Astrocyte of the spinal cord (primary cell): ENCODE measurements at regions not wholly inside any gene's neighbourhood (a gene's known extent, or its start where the extent isn't known, plus 50 kb on each side); places are given as distances from the start of the nearest gene placed in this dataset.

Experiments
- DNase-seq: peaks from one replicate; pipeline ENCODE4 v3.0.0; 2011; ENCODE audit warnings: low read depth, low spot score
- H3K4me3 ChIP-seq: 2 replicates; pipeline ENCODE4 v1.5.1; 2011; ENCODE audit warnings: low read depth, mild to moderate bottlenecking, low read length, moderate library complexity
- CTCF ChIP-seq: IDR thresholded peaks from 2 replicates; pipeline ENCODE4 v1.5.1; 2012; ENCODE audit warnings: low read depth, mild to moderate bottlenecking, low read length, inconsistent platforms
- in situ Hi-C: cut with HindIII; loops from 2 replicates; pipeline ENCODE4 v1.10.0; 2017; ENCODE audit warnings: low sequenced_read_pairs

GRCh38 chr3:194246709-194247349 lies 104.3 kb downstream of the CPN2 start:
- in situ Hi-C loops: no loop called here
- no peak for DNase-seq
- no peak overlapping the region for H3K4me3 ChIP-seq
- no peak for TF ChIP-seq CTCF

GRCh38 chr3:194247350-194247740 lies 103.8 kb downstream of the CPN2 start:
- DNase-seq: no peak
- TF ChIP-seq CTCF: no peak
- in situ Hi-C loops: no loop called here
- no peak overlapping the region for H3K4me3 ChIP-seq

- in situ Hi-C loops: no loop called here
- no peak for DNase-seq
- H3K4me3 ChIP-seq: no peak overlapping the region
- no peak for TF ChIP-seq CTCF
These were observed 101.6 kb downstream of the CPN2 start for GRCh38 chr3:194249323-194250097.

- no peak overlapping the region for H3K4me3 ChIP-seq
- no peak for TF ChIP-seq CTCF
- peak; percentile 62 for DNase-seq
- in situ Hi-C loops: no loop called here
These were observed 100.8 kb downstream of the CPN2 start for GRCh38 chr3:194250098-194251002.

GRCh38 chr3:194251007-194251406 lies 100.1 kb downstream of the CPN2 start:
- in situ Hi-C loops: no loop called here
- H3K4me3 ChIP-seq: no peak overlapping the region
- no peak for TF ChIP-seq CTCF
- DNase-seq: no peak

- no peak overlapping the region for H3K4me3 ChIP-seq
These were observed 99.7 kb downstream of the CPN2 start for GRCh38 chr3:194251461-194251860.

More at GRCh38 chr3:194251461-194251860, 99.7 kb downstream of the CPN2 start:
- DNase-seq: no peak
- in situ Hi-C loops: no loop called here
- TF ChIP-seq CTCF: no peak
